NB4 (cell line): ENCODE measurements at regions not wholly inside any gene's neighbourhood (a gene's known extent, or its start where the extent isn't known, plus 50 kb on each side); places are given as distances from the start of the nearest gene placed in this dataset.

Source experiments
- CTCF ChIP-seq: IDR thresholded peaks from one replicate; pipeline ENCODE4 v1.5.1; 2012; ENCODE audit warnings: low read depth, low read length
- MYC ChIP-seq: IDR thresholded peaks from 2 replicates; pipeline ENCODE4 v1.6.1; 2011; ENCODE audit warnings: low read depth, low read length
- POLR2A ChIP-seq: IDR thresholded peaks from 2 replicates; pipeline ENCODE4 v1.6.1; 2011; ENCODE audit warnings: mild to moderate bottlenecking; ENCODE audit not compliant: insufficient read length; ENCODE audit errors: extremely low read depth

GRCh38 chr20:60690771-60691170, 561.3 kb upstream of the CDH4 start:
- no peak for TF ChIP-seq CTCF
- no peak for TF ChIP-seq POLR2A
- no peak for TF ChIP-seq MYC
